Uterus (tissue), 3 donors: ENCODE measurements at regions not wholly inside any gene's neighbourhood (a gene's known extent, or its start where the extent isn't known, plus 50 kb on each side); places are given as distances from the start of the nearest gene placed in this dataset.

Experiments
- DNase-seq, 2 donors: peaks; one replicate each; pipeline ENCODE4 v3.0.0-alpha.2; 2019 to 2020
- H3K27ac ChIP-seq, 2 donors: fragments of 200-600 bp; sonication (generic); 1 replicate in 1 of 2; 2 replicates in 1 of 2; pipeline ENCODE4 v1.5.1; 2016 to 2018
- H3K27me3 ChIP-seq, 2 donors: fragments of 200-600 bp; sonication (generic); one replicate each; pipeline ENCODE4 v1.5.1; 2018 to 2019; ENCODE audit warnings: control low read depth in 1 of 2
- H3K36me3 ChIP-seq, 2 donors: fragments of 200-600 bp; sonication (generic); one replicate each; pipeline ENCODE4 v1.5.1; 2019; ENCODE audit warnings: control low read depth in 1 of 2
- H3K4me1 ChIP-seq, 2 donors: fragments of 200-600 bp; sonication (generic); one replicate each; pipeline ENCODE4 v1.5.1; 2018 to 2019; ENCODE audit warnings: control low read depth in 1 of 2
- H3K4me3 ChIP-seq, 2 donors: fragments of 200-600 bp; sonication (generic); 1 replicate in 1 of 2; 2 replicates in 1 of 2; pipeline ENCODE4 v1.5.1; 2018 to 2019; ENCODE audit warnings: mild to moderate bottlenecking in 1 of 2
- H3K9me3 ChIP-seq, 2 donors: fragments of 200-600 bp; sonication (generic); one replicate each; pipeline ENCODE4 v1.5.1; 2019; ENCODE audit warnings: control low read depth in 1 of 2
- POLR2A ChIP-seq, 2 donors: fragments of 450-650 bp; IDR thresholded peaks; one replicate each; pipeline ENCODE4 v1.6.1; 2016; ENCODE audit warnings: antibody characterized with exemption in 2 of 2, mild to moderate bottlenecking in 1 of 2, moderate library complexity in 1 of 2
- intact Hi-C: fragments of 100-400 bp; cut with DNase I; formaldehyde crosslinking; loops from one replicate; pipeline ENCODE4 v1.15.1; 2023; ENCODE audit warnings: low total_unique reads
- TF ChIP-seq, protein P1 (sequence below), 4 experiments: fragments of 200-600 bp in 2 of 4; fragments of 450-650 bp in 2 of 4; sonication (generic) in 2 of 4; IDR thresholded peaks; one replicate each; pipeline ENCODE4 v1.5.1; 2016 to 2019; ENCODE audit warnings: antibody characterized with exemption in 4 of 4, mild to moderate bottlenecking in 2 of 4, moderate library complexity in 1 of 4
- donor health status: DM: yes; HTN: yes; CAD: no.

DNA sequence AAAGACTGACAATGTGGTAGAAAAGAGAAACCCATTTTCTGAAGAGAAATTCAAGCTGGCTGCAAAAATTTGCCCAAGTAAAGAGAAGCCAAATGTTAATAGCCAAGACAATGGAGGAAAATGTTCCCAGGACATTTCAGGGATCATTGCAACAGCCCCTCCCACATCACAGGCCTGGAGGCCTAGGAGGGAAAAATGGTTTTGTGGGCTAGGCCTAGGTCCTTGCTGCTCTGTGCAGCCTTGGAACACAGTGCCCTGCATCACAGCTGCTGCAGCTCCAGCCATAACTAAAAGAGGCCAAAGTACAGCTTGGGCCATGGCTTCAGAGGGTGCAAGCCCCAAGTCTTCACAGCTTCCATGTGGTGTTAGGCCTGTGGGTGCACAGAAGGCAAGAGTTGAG, 332.4 kb upstream of the LRIG3 start:
- H3K27ac ChIP-seq: no peak overlapping the region
- peaks cover 0 to 2% of the 10 kb centered on the region in 2 donors for H3K9me3 ChIP-seq
- no peaks in the 10 kb centered on the region for H3K4me1 ChIP-seq
- no peaks in the 10 kb centered on the region for H3K36me3 ChIP-seq
- DNase-seq: no peak
- intact Hi-C loops: no loop called here
- H3K4me3 ChIP-seq: no peak overlapping the region
- no peak for TF ChIP-seq POLR2A (IDR thresholded peaks at IDR 0.05)
- TF ChIP-seq, protein P1, sequence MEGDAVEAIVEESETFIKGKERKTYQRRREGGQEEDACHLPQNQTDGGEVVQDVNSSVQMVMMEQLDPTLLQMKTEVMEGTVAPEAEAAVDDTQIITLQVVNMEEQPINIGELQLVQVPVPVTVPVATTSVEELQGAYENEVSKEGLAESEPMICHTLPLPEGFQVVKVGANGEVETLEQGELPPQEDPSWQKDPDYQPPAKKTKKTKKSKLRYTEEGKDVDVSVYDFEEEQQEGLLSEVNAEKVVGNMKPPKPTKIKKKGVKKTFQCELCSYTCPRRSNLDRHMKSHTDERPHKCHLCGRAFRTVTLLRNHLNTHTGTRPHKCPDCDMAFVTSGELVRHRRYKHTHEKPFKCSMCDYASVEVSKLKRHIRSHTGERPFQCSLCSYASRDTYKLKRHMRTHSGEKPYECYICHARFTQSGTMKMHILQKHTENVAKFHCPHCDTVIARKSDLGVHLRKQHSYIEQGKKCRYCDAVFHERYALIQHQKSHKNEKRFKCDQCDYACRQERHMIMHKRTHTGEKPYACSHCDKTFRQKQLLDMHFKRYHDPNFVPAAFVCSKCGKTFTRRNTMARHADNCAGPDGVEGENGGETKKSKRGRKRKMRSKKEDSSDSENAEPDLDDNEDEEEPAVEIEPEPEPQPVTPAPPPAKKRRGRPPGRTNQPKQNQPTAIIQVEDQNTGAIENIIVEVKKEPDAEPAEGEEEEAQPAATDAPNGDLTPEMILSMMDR (IDR thresholded peaks at IDR 0.05): no peak
- H3K27me3 ChIP-seq: no peaks in the 10 kb centered on the region

DNA sequence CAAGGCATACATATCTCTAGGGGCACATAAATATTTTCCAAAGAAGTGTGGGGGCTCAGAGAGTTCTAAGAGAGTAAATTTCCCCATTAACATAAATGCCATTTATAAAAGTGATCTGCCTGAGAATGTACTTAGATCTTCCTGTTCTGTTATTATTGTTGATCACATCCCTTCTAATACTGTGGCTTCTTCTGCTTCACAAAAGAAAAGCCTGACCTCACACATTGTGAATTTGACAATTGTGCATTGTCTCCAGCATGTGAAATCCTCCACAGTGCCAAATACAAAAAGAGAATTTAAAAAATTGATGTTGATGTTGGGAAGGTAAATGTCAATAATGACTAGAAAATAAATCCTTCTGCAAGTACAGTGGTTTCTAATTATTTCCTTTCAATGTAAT, 330.5 kb upstream of the LRIG3 start:
- TF ChIP-seq, protein P1 (IDR thresholded peaks at IDR 0.05): no peak
- TF ChIP-seq POLR2A (IDR thresholded peaks at IDR 0.05): no peak
- Histone ChIP-seq H3K27me3 (no peaks in the 10 kb centered on the region), H3K27ac (no peak overlapping the region), H3K36me3 (no peaks in the 10 kb centered on the region), H3K9me3 (peaks cover 0 to 2% of the 10 kb centered on the region in 2 donors), H3K4me1 (no peaks in the 10 kb centered on the region), H3K4me3 (no peak overlapping the region)
- no peak for DNase-seq
- intact Hi-C loops: no loop called here

DNA sequence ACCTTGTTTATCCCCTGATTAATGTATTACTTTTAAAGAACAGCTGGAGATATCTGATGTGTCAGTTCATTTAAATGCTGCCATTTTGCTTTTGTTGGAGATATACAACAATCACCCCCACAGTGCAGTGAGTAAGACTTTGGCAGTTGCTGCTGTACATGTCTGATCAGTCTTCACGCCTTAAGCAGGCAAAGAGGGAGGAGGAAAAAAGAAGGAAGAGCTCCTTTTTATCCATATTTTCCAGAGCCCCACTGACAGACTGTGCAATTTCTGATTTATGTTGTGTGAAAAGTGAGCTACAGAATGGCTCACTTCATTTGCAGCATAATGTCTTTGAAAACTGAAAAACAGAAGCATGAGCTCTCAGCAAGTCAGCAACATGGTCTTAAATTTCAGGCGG, 319.7 kb upstream of the LRIG3 start:
- intact Hi-C loops: no loop called here
- Histone ChIP-seq H3K4me1 (no peaks in the 10 kb centered on the region), H3K27ac (no peak overlapping the region), H3K36me3 (no peaks in the 10 kb centered on the region), H3K9me3 (no peaks in the 10 kb centered on the region), H3K27me3 (no peaks in the 10 kb centered on the region), H3K4me3 (no peak overlapping the region)
- TF ChIP-seq, protein P1 (IDR thresholded peaks at IDR 0.05): no peak
- TF ChIP-seq POLR2A (IDR thresholded peaks at IDR 0.05): no peak
- DNase-seq: no peak

DNA sequence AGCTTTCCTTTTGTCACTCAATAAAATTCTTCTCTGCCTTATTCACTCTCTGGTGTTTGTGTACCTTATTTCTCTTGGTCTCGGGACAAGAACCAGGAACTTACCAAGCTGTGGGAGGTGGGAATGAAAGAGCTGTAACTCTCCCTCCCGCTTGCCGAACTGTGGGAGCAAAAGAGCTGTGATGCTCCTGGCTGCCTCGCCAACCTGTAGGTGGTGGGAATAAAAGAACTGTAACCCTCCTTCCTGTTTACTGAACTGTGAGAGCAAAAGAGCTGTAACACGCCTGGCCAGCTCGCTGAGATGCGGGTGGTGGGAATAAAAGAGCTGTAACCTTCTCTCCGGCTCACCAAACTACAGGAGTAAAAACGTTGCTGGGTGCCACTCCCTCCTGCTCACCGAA, 314.1 kb upstream of the LRIG3 start:
- Histone ChIP-seq H3K27me3 (no peaks in the 10 kb centered on the region), H3K4me3 (no peak overlapping the region)
- no peak for TF ChIP-seq POLR2A (IDR thresholded peaks at IDR 0.05)
- TF ChIP-seq, protein P1 (IDR thresholded peaks at IDR 0.05): no peak

DNA sequence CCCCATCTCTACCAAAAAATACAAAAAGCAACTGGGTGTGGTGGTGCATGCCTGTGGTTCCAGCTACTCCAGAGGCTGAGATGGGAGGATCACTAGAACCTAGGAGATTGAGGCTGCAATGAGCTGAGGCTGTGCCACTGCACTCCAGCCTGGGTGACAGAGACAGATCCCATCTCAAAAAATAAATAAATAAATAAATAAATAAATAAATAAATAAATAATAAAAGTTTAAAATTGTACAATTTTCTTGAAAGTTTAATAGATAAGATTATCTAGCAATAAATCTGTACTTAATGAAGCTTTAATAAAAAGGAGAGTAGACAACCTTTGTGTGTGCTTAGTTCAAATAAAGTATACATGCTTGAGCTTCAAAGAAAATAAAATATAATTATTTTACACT, 310.0 kb upstream of the LRIG3 start:
- no peaks in the 10 kb centered on the region for H3K36me3 ChIP-seq
- no peak overlapping the region for H3K4me3 ChIP-seq
- no peak for DNase-seq
- no peaks in the 10 kb centered on the region for H3K4me1 ChIP-seq
- intact Hi-C loops: no loop called here
- no peaks in the 10 kb centered on the region for H3K27me3 ChIP-seq
- TF ChIP-seq, protein P1 (IDR thresholded peaks at IDR 0.05): no peak
- no peak for TF ChIP-seq POLR2A (IDR thresholded peaks at IDR 0.05)
- H3K9me3 ChIP-seq: no peaks in the 10 kb centered on the region
- no peak overlapping the region for H3K27ac ChIP-seq

More for the DNA sequence above, 314.1 kb upstream of the LRIG3 start:
- Histone ChIP-seq H3K4me1 (no peaks in the 10 kb centered on the region), H3K27ac (no peak overlapping the region), H3K9me3 (no peaks in the 10 kb centered on the region), H3K36me3 (no peaks in the 10 kb centered on the region)
- intact Hi-C loops: no loop called here
- DNase-seq: no peak
